Loucy (cell line): ENCODE measurements at regions not wholly inside any gene's neighbourhood (a gene's known extent, or its start where the extent isn't known, plus 50 kb on each side); places are given as distances from the start of the nearest gene placed in this dataset.

ENCODE experiments used
- CTCF ChIP-seq: fragments of 200-600 bp; sonication (generic); conservative IDR thresholded peaks from 2 replicates; pipeline ENCODE4 v1.5.1; 2014; ENCODE audit warnings: mild to moderate bottlenecking, antibody characterized with exemption, low read length
- EZH2phosphoT487 ChIP-seq: fragments of 200-600 bp; IDR thresholded peaks from 2 replicates; pipeline ENCODE4 v1.6.1; 2018; ENCODE audit warnings: antibody characterized with exemption, mild to moderate bottlenecking, moderate library complexity, borderline replicate concordance

- TF ChIP-seq CTCF (peak; percentile 47), EZH2phosphoT487 (no peak)
These were observed 143.3 kb upstream of the IPO5 start for GRCh38 chr13:97810152-97810551.
